C4-2B (cell line): ENCODE measurements at regions not wholly inside any gene's neighbourhood (a gene's known extent, or its start where the extent isn't known, plus 50 kb on each side); places are given as distances from the start of the nearest gene placed in this dataset.

Experiments
- CTCF ChIP-seq: fragments of 450-650 bp; conservative IDR thresholded peaks from 2 replicates; pipeline ENCODE4 v1.5.1; 2017; ENCODE audit warnings: mild to moderate bottlenecking
- ZFX ChIP-seq: fragments of 450-650 bp; IDR thresholded peaks from 2 replicates; pipeline ENCODE4 v1.6.1; 2017

GRCh38 chr2:162968306-162968705, 129.7 kb upstream of the KCNH7 start:
- TF ChIP-seq CTCF (no peak), ZFX (no peak)
